ENCODE measurements at regions not wholly inside any gene's neighbourhood (a gene's known extent, or its start where the extent isn't known, plus 50 kb on each side); places are given as distances from the start of the nearest gene placed in this dataset.

DNA sequence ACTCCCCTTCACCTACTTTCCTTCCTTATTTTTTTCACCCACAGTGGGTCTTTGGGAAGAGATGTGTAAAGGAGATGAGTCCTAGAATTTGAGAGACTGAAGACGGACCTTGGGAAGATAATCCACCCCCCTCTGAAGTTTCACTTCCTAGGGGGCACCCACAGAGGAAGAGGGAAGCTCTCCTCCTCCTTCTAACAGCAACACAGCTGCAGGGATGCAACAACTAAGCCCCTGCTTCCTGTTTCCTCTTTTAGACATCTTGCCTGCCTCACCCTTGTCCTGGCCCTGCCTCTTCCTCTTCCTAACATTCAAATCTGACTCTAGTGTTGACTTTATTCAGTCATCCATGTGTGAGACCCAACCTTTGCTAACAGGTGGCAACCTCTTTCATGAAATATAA lies 424.6 kb downstream of the BUD13 start:
- TF ChIP-seq POLR2A (IDR thresholded peaks at IDR 0.05) (no peak), POLR2AphosphoS5 (IDR thresholded peaks at IDR 0.05) (no peak)
- TF ChIP-seq, protein P1, sequence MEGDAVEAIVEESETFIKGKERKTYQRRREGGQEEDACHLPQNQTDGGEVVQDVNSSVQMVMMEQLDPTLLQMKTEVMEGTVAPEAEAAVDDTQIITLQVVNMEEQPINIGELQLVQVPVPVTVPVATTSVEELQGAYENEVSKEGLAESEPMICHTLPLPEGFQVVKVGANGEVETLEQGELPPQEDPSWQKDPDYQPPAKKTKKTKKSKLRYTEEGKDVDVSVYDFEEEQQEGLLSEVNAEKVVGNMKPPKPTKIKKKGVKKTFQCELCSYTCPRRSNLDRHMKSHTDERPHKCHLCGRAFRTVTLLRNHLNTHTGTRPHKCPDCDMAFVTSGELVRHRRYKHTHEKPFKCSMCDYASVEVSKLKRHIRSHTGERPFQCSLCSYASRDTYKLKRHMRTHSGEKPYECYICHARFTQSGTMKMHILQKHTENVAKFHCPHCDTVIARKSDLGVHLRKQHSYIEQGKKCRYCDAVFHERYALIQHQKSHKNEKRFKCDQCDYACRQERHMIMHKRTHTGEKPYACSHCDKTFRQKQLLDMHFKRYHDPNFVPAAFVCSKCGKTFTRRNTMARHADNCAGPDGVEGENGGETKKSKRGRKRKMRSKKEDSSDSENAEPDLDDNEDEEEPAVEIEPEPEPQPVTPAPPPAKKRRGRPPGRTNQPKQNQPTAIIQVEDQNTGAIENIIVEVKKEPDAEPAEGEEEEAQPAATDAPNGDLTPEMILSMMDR (IDR thresholded peaks at IDR 0.05), result no peak

Measured in gastroesophageal sphincter (tissue), 3 donors.